Panc1 (cell line): ENCODE measurements at regions not wholly inside any gene's neighbourhood (a gene's known extent, or its start where the extent isn't known, plus 50 kb on each side); places are given as distances from the start of the nearest gene placed in this dataset.

ENCODE experiments used
- CTCF ChIP-seq: fragments of 450-650 bp; IDR thresholded peaks from 2 replicates; pipeline ENCODE4 v1.5.1; 2017; ENCODE audit warnings: mild to moderate bottlenecking
- POLR2AphosphoS5 ChIP-seq: IDR thresholded peaks from 2 replicates; pipeline ENCODE4 v1.6.1; 2012; ENCODE audit warnings: mild to moderate bottlenecking, low read depth, low read length, moderate library complexity
- REST ChIP-seq, 2 experiments: IDR thresholded peaks; 2 replicates each; pipeline ENCODE4 v1.6.1; 2011 to 2012; ENCODE audit warnings: low read depth in 2 of 2, control low read depth in 1 of 2, low read length in 1 of 2, mild to moderate bottlenecking in 1 of 2, moderate library complexity in 1 of 2; ENCODE audit not compliant: insufficient read depth in 1 of 2
- TCF7L2 ChIP-seq: IDR thresholded peaks from 2 replicates; pipeline ENCODE4 v1.6.1; 2011; ENCODE audit warnings: mild to moderate bottlenecking, low read depth, low read length, inconsistent platforms

- TF ChIP-seq CTCF, result peak; percentile 74
- no peak; the same call in 1 of the 2 replicates for TF ChIP-seq POLR2AphosphoS5
- TF ChIP-seq REST (IDR thresholded peaks at IDR 0.05; ENCODE audit: insufficient read depth in 1 of 2, low read depth in 2 of 2, low read length in 1 of 2), result no peak
- no peak for TF ChIP-seq TCF7L2
Observed at GRCh38 chrX:40169193-40170101, 71.7 kb upstream of the BCOR start.
